GM23338 (cell line): ENCODE measurements at regions not wholly inside any gene's neighbourhood (a gene's known extent, or its start where the extent isn't known, plus 50 kb on each side); places are given as distances from the start of the nearest gene placed in this dataset.

ENCODE experiments used
- ATAC-seq: fragments of 200-7000 bp; cut with Tn5 transposase; 3 replicates; pipeline ENCODE4 v1.9.1; 2020
- DNase-seq: peaks from one replicate; pipeline ENCODE4 v3.0.0-alpha.2; 2015; ENCODE audit warnings: low spot score
- H2AFZ ChIP-seq: fragments of 200-600 bp; sonication (generic); 2 replicates; pipeline ENCODE4 v1.8.0; 2016; ENCODE audit warnings: antibody characterized with exemption, mild to moderate bottlenecking, moderate library complexity
- H3F3A ChIP-seq: fragments of 200-600 bp; sonication (generic); replicated peaks from 2 replicates; pipeline ENCODE4 v1.8.0; 2017; ENCODE audit warnings: antibody characterized with exemption, mixed run types, low read depth
- H3K27ac ChIP-seq: fragments of 200-600 bp; sonication (generic); 2 replicates; pipeline ENCODE4 v1.6.1; 2016; ENCODE audit warnings: low read depth
- H3K27me3 ChIP-seq: fragments of 200-600 bp; sonication (generic); 2 replicates; pipeline ENCODE4 v1.8.0; 2016; ENCODE audit warnings: mild to moderate bottlenecking, mixed run types, moderate library complexity; ENCODE audit not compliant: insufficient read depth
- H3K36me3 ChIP-seq: fragments of 200-600 bp; sonication (generic); 2 replicates; pipeline ENCODE4 v1.8.0; 2016; ENCODE audit warnings: mild to moderate bottlenecking; ENCODE audit not compliant: insufficient read depth
- H3K4me1 ChIP-seq: fragments of 200-600 bp; sonication (generic); 2 replicates; pipeline ENCODE4 v1.8.0; 2016; ENCODE audit warnings: mild to moderate bottlenecking, moderate library complexity; ENCODE audit not compliant: insufficient read depth
- H3K4me2 ChIP-seq: fragments of 200-600 bp; sonication (generic); 2 replicates; pipeline ENCODE4 v1.7.1; 2017; ENCODE audit warnings: mixed run types
- H3K4me3 ChIP-seq: fragments of 200-600 bp; sonication (generic); 2 replicates; pipeline ENCODE4 v1.6.1; 2016; ENCODE audit warnings: mixed run types
- H3K79me2 ChIP-seq: fragments of 200-600 bp; sonication (generic); replicated peaks from 2 replicates; pipeline ENCODE4 v1.8.0; 2017; ENCODE audit warnings: mild to moderate bottlenecking; ENCODE audit not compliant: insufficient read depth
- H3K9me2 ChIP-seq: fragments of 200-600 bp; sonication (generic); 2 replicates; pipeline ENCODE4 v1.8.0; 2017; ENCODE audit not compliant: insufficient read depth
- H4K20me1 ChIP-seq: fragments of 200-600 bp; sonication (generic); replicated peaks from 2 replicates; pipeline ENCODE4 v1.8.0; 2017; ENCODE audit warnings: mild to moderate bottlenecking; ENCODE audit not compliant: insufficient read depth
- H3K27ac Mint-ChIP-seq: 2 replicates; pipeline ENCODE4 v1.8.0; 2020; ENCODE audit warnings: inconsistent platforms, mild to moderate bottlenecking, moderate library complexity, mixed read lengths
- H3K27me3 Mint-ChIP-seq: 3 replicates; pipeline ENCODE4 v1.8.0; 2022; ENCODE audit warnings: low read depth, mild to moderate bottlenecking, moderate library complexity, mixed read lengths, inconsistent platforms; ENCODE audit not compliant: insufficient read depth, poor library complexity
- H3K36me3 Mint-ChIP-seq: 3 replicates; pipeline ENCODE4 v1.8.0; 2021; ENCODE audit warnings: low read depth, mild to moderate bottlenecking, inconsistent platforms, moderate library complexity, mixed read lengths
- H3K4me1 Mint-ChIP-seq: 3 replicates; pipeline ENCODE4 v1.8.0; 2020; ENCODE audit warnings: mild to moderate bottlenecking, inconsistent platforms, mixed read lengths
- H3K4me3 Mint-ChIP-seq: 3 replicates; pipeline ENCODE4 v1.8.0; 2021; ENCODE audit warnings: moderate library complexity, mild to moderate bottlenecking, inconsistent platforms, mixed read lengths
- H3K9me3 Mint-ChIP-seq: 3 replicates; pipeline ENCODE4 v1.8.0; 2020; ENCODE audit warnings: moderate library complexity, mild to moderate bottlenecking, inconsistent platforms, mixed read lengths
- CREB1 ChIP-seq: fragments of 250-450 bp; sonication (Bioruptor Pico); IDR thresholded peaks from 2 replicates; pipeline ENCODE4 v1.5.0; 2020; ENCODE audit warnings: low read depth, mild to moderate bottlenecking, moderate library complexity
- CTCF ChIP-seq, 2 experiments: fragments of 200-600 bp in 1 of 2; sonication (generic) in 1 of 2; conservative IDR thresholded peaks; 2 replicates each; pipeline versions ENCODE4 v1.5.1 to v1.6.1; 2016 to 2017; ENCODE audit warnings: antibody characterized with exemption in 2 of 2, low read depth in 2 of 2, mild to moderate bottlenecking in 2 of 2, moderate library complexity in 1 of 2
- ETS1 ChIP-seq: IDR thresholded peaks from 2 replicates; pipeline ENCODE4 v1.6.1; 2016; ENCODE audit warnings: antibody characterized with exemption
- JUNB ChIP-seq: IDR thresholded peaks from one replicate; pipeline ENCODE4 v1.6.1; 2016; ENCODE audit warnings: antibody characterized with exemption; ENCODE audit not compliant: unreplicated experiment
- POLR2AphosphoS5 ChIP-seq: IDR thresholded peaks from 2 replicates; pipeline ENCODE4 v1.6.1; 2016; ENCODE audit warnings: antibody characterized with exemption, low read depth
- STAT1 ChIP-seq: IDR thresholded peaks from one replicate; pipeline ENCODE4 v1.6.1; 2016; ENCODE audit warnings: antibody characterized with exemption; ENCODE audit not compliant: unreplicated experiment
- ZNF114 ChIP-seq: fragments of 250-450 bp; sonication (Bioruptor Pico); IDR thresholded peaks from 2 replicates; pipeline ENCODE4 v1.5.0; 2020; ENCODE audit warnings: mild to moderate bottlenecking, moderate library complexity
- ZNF331 ChIP-seq: fragments of 250-450 bp; sonication (Bioruptor Pico); IDR thresholded peaks from 2 replicates; pipeline ENCODE4 v1.5.0; 2020; ENCODE audit warnings: low read depth, mild to moderate bottlenecking, moderate library complexity
- ZNF462 ChIP-seq: fragments of 250-450 bp; sonication (Bioruptor Pico); IDR thresholded peaks from 2 replicates; pipeline ENCODE4 v1.5.0; 2020; ENCODE audit warnings: mild to moderate bottlenecking, moderate library complexity

- no peak for TF ChIP-seq JUNB
- TF ChIP-seq ZNF462 (CRISPR knock-in tag): no peak
- TF ChIP-seq ZNF114 (CRISPR knock-in tag): no peak
- peak; percentile 39 to 47 for TF ChIP-seq CTCF (conservative IDR thresholded peaks at IDR 0.05; ENCODE audit: low read depth in 2 of 2)
- H4K20me1 ChIP-seq: no peaks in the 10 kb centered on the region
- no peak overlapping the region for H3K4me2 ChIP-seq
- H3K27ac Mint-ChIP-seq: no peak overlapping the region
- H3K36me3 Mint-ChIP-seq: peaks cover 6% of the 10 kb centered on the region; the same call in 1 of the 3 replicates
- no peaks in the 10 kb centered on the region for H3K9me2 ChIP-seq
- no peak overlapping the region for H3K27ac ChIP-seq
- H3K9me3 Mint-ChIP-seq: peaks cover 80% of the 10 kb centered on the region
- no peaks in the 10 kb centered on the region; the same call in 1 of the 2 replicates for H3K36me3 ChIP-seq
- H3K4me1 ChIP-seq: no peaks in the 10 kb centered on the region
- H3K79me2 ChIP-seq: no peaks in the 10 kb centered on the region
- no peak; the same call in 2 of the 3 replicates for ATAC-seq
- peak; percentile 37 for DNase-seq
- no peak overlapping the region for H3K4me3 Mint-ChIP-seq
- H2AFZ ChIP-seq: no peak overlapping the region
- peaks cover 2% of the 10 kb centered on the region for H3K27me3 Mint-ChIP-seq
- H3K4me3 ChIP-seq: no peak overlapping the region
- H3F3A ChIP-seq: no peaks in the 10 kb centered on the region
- no peaks in the 10 kb centered on the region for H3K27me3 ChIP-seq
- no peaks in the 10 kb centered on the region for H3K4me1 Mint-ChIP-seq
These were observed 411.8 kb downstream of the SOX11 start for GRCh38 chr2:6103949-6104348.

GRCh38 chr2:6107290-6107689, 415.1 kb downstream of the SOX11 start:
- H3K36me3 ChIP-seq: no peaks in the 10 kb centered on the region
- H3K79me2 ChIP-seq: no peaks in the 10 kb centered on the region
- H2AFZ ChIP-seq: no peak overlapping the region
- H3K9me2 ChIP-seq: no peaks in the 10 kb centered on the region
- H3K27ac ChIP-seq: no peak overlapping the region
- H3K4me1 ChIP-seq: no peaks in the 10 kb centered on the region
- no peaks in the 10 kb centered on the region for H3K27me3 Mint-ChIP-seq
- H3K4me3 Mint-ChIP-seq: no peak overlapping the region
- H3K27ac Mint-ChIP-seq: no peak overlapping the region
- H3F3A ChIP-seq: no peaks in the 10 kb centered on the region
- no peaks in the 10 kb centered on the region for H3K4me1 Mint-ChIP-seq
- peaks cover 6% of the 10 kb centered on the region; the same call in 1 of the 3 replicates for H3K36me3 Mint-ChIP-seq
- H3K27me3 ChIP-seq: no peaks in the 10 kb centered on the region
- peaks cover 76% of the 10 kb centered on the region for H3K9me3 Mint-ChIP-seq
- no peak overlapping the region for H3K4me3 ChIP-seq
- no peaks in the 10 kb centered on the region for H4K20me1 ChIP-seq
- no peak for ATAC-seq
- no peak for DNase-seq
- H3K4me2 ChIP-seq: no peak overlapping the region
- TF ChIP-seq ETS1 (no peak), JUNB (no peak), ZNF331 (CRISPR knock-in tag) (no peak), POLR2AphosphoS5 (no peak), STAT1 (no peak), CTCF (conservative IDR thresholded peaks at IDR 0.05; ENCODE audit: low read depth in 2 of 2) (no peak), CREB1 (CRISPR knock-in tag) (no peak)
